ENCODE measurements at regions not wholly inside any gene's neighbourhood (a gene's known extent, or its start where the extent isn't known, plus 50 kb on each side); places are given as distances from the start of the nearest gene placed in this dataset.

- no peaks in the 10 kb centered on the region for H3K36me3 ChIP-seq
- TF ChIP-seq EP300 (IDR thresholded peaks at IDR 0.05): no peak
- no peak overlapping the region for H3K4me3 ChIP-seq
- no peaks in the 10 kb centered on the region for H3K4me1 ChIP-seq
- WGBS: 86% methylated on average over 7 of the region's 9 CpGs
- H3K27ac ChIP-seq: no peak overlapping the region
- no peaks in the 10 kb centered on the region for H3K27me3 ChIP-seq
- DNase-seq (ENCODE audit: low spot score in 2 of 2): no peak
- H3K9me3 ChIP-seq: no peaks in the 10 kb centered on the region
Observed at GRCh38 chr14:22003461-22003860, 329.8 kb upstream of the OR4E1 start.

- H3K4me3 ChIP-seq: no peak overlapping the region
- no peak overlapping the region for H3K27ac ChIP-seq
- no peaks in the 10 kb centered on the region for H3K9me3 ChIP-seq
- no peaks in the 10 kb centered on the region for H3K36me3 ChIP-seq
- no peaks in the 10 kb centered on the region for H3K27me3 ChIP-seq
- no peak for DNase-seq (ENCODE audit: low spot score in 2 of 2)
- TF ChIP-seq, protein P1, sequence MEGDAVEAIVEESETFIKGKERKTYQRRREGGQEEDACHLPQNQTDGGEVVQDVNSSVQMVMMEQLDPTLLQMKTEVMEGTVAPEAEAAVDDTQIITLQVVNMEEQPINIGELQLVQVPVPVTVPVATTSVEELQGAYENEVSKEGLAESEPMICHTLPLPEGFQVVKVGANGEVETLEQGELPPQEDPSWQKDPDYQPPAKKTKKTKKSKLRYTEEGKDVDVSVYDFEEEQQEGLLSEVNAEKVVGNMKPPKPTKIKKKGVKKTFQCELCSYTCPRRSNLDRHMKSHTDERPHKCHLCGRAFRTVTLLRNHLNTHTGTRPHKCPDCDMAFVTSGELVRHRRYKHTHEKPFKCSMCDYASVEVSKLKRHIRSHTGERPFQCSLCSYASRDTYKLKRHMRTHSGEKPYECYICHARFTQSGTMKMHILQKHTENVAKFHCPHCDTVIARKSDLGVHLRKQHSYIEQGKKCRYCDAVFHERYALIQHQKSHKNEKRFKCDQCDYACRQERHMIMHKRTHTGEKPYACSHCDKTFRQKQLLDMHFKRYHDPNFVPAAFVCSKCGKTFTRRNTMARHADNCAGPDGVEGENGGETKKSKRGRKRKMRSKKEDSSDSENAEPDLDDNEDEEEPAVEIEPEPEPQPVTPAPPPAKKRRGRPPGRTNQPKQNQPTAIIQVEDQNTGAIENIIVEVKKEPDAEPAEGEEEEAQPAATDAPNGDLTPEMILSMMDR (IDR thresholded peaks at IDR 0.05): no peak
- TF ChIP-seq EP300 (IDR thresholded peaks at IDR 0.05) (no peak), POLR2AphosphoS5 (IDR thresholded peaks at IDR 0.05) (no peak), POLR2A (IDR thresholded peaks at IDR 0.05) (no peak)
- WGBS: 42% methylated on average over 10 of the region's 10 CpGs
- no peaks in the 10 kb centered on the region for H3K4me1 ChIP-seq
Observed at GRCh38 chr14:22002860-22003284, 329.3 kb upstream of the OR4E1 start.

DNA sequence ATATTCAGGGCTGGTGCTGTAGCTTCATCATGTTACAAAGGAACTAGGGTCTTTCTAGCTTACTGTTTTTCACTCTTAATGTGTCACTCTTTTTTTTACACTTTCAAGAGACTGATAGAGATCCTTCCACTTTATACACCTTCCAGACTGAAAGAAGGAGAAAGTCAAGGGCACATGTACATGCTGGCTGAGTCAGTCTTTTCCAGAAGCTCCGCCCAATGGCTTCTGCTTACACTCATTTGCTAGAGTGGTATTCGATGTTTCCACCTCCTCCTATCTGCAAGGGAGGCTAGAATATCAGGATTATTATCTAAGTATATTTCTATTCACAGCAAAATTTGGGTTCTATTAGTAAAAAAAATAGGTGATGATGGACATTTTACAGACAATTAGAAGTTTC lies 325.8 kb upstream of the OR4E1 start:
- Histone ChIP-seq H3K4me3 (no peak overlapping the region), H3K9me3 (no peaks in the 10 kb centered on the region)
- WGBS: 71% methylated on average over 2 of the region's 2 CpGs

GRCh38 chr14:21997300-21997699 lies 323.7 kb upstream of the OR4E1 start:
- Histone ChIP-seq H3K27ac (no peak overlapping the region), H3K4me3 (no peak overlapping the region), H3K9me3 (no peaks in the 10 kb centered on the region), H3K36me3 (no peaks in the 10 kb centered on the region), H3K27me3 (no peaks in the 10 kb centered on the region), H3K4me1 (no peaks in the 10 kb centered on the region)
- DNase-seq (ENCODE audit: low spot score in 2 of 2): no peak
- WGBS: 35% methylated on average over 3 of the region's 3 CpGs
- no peak for TF ChIP-seq EP300 (IDR thresholded peaks at IDR 0.05)

More for the DNA sequence above, 325.8 kb upstream of the OR4E1 start:
- TF ChIP-seq, protein P1 (IDR thresholded peaks at IDR 0.05): no peak
- TF ChIP-seq POLR2A (IDR thresholded peaks at IDR 0.05) (no peak), EP300 (IDR thresholded peaks at IDR 0.05) (no peak), POLR2AphosphoS5 (IDR thresholded peaks at IDR 0.05) (no peak)
- Histone ChIP-seq H3K27ac (no peak overlapping the region), H3K27me3 (no peaks in the 10 kb centered on the region), H3K36me3 (no peaks in the 10 kb centered on the region), H3K4me1 (no peaks in the 10 kb centered on the region)
- DNase-seq (ENCODE audit: low spot score in 2 of 2): no peak

- H3K27ac ChIP-seq: no peak overlapping the region
- H3K9me3 ChIP-seq: no peaks in the 10 kb centered on the region
- no peak for DNase-seq (ENCODE audit: low spot score in 2 of 2)
- TF ChIP-seq EP300 (IDR thresholded peaks at IDR 0.05) (no peak), POLR2AphosphoS5 (IDR thresholded peaks at IDR 0.05) (no peak), POLR2A (IDR thresholded peaks at IDR 0.05) (no peak)
- TF ChIP-seq, protein P1 (IDR thresholded peaks at IDR 0.05): no peak
- H3K4me1 ChIP-seq: no peaks in the 10 kb centered on the region
- H3K27me3 ChIP-seq: no peaks in the 10 kb centered on the region
- no peak overlapping the region for H3K4me3 ChIP-seq
- H3K36me3 ChIP-seq: no peaks in the 10 kb centered on the region
Observed at GRCh38 chr14:21995332-21995731, 321.7 kb upstream of the OR4E1 start.

DNA sequence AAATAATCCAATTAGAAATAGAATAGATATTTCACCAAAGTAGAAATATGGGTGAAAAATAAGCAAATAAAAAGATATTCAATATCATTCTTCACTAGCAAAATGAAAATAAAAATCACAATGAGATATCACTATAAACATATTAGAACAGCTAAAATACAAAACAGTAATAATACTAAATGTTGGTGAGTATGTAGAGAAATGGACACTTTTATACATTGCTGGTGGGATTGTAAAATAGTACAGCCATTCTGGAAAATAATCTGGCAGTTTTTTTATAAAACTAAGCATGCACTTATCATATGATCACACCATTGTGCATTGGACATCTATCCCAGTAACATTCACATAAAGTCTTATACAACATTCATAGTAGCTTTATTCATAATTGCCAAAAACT lies 320.2 kb upstream of the OR4E1 start:
- no peak overlapping the region for H3K27ac ChIP-seq
- H3K9me3 ChIP-seq: no peaks in the 10 kb centered on the region
- no peaks in the 10 kb centered on the region for H3K27me3 ChIP-seq
- H3K4me3 ChIP-seq: no peak overlapping the region
- H3K36me3 ChIP-seq: no peaks in the 10 kb centered on the region
- DNase-seq (ENCODE audit: low spot score in 2 of 2): no peak
- H3K4me1 ChIP-seq: no peaks in the 10 kb centered on the region
- TF ChIP-seq POLR2AphosphoS5 (IDR thresholded peaks at IDR 0.05) (no peak), POLR2A (IDR thresholded peaks at IDR 0.05) (no peak), EP300 (IDR thresholded peaks at IDR 0.05) (no peak)
- TF ChIP-seq, protein P1 (IDR thresholded peaks at IDR 0.05): no peak
